ENCODE measurements at regions not wholly inside any gene's neighbourhood (a gene's known extent, or its start where the extent isn't known, plus 50 kb on each side); places are given as distances from the start of the nearest gene placed in this dataset.

GRCh38 chr11:41935795-41936194, 476.3 kb upstream of the LRRC4C start:
- no peak for DNase-seq (ENCODE audit: low read depth)
- TF ChIP-seq CTCF (IDR thresholded peaks at IDR 0.05; ENCODE audit: control insufficient read depth, insufficient read depth, low read depth, low read length, missing control alignments): no peak
- no peak overlapping the region for H3K4me3 ChIP-seq (ENCODE audit: control insufficient read depth, low read depth, low read length)

GRCh38 chr11:41943656-41944055, 484.2 kb upstream of the LRRC4C start:
- no peak for DNase-seq (ENCODE audit: low read depth)
- H3K4me3 ChIP-seq (ENCODE audit: control insufficient read depth, low read depth, low read length): no peak overlapping the region
- no peak for TF ChIP-seq CTCF (IDR thresholded peaks at IDR 0.05; ENCODE audit: control insufficient read depth, insufficient read depth, low read depth, low read length, missing control alignments)

- no peak for TF ChIP-seq CTCF (IDR thresholded peaks at IDR 0.05; ENCODE audit: control insufficient read depth, insufficient read depth, low read depth, low read length, missing control alignments)
- H3K4me3 ChIP-seq (ENCODE audit: control insufficient read depth, low read depth, low read length): no peak overlapping the region
- DNase-seq (ENCODE audit: low read depth): no peak
These were observed 487.9 kb upstream of the LRRC4C start for GRCh38 chr11:41947392-41947791.

GRCh38 chr11:41950470-41951143, 491.2 kb upstream of the LRRC4C start:
- no peak overlapping the region for H3K4me3 ChIP-seq (ENCODE audit: control insufficient read depth, low read depth, low read length)
- no peak for DNase-seq (ENCODE audit: low read depth)
- TF ChIP-seq CTCF (IDR thresholded peaks at IDR 0.05; ENCODE audit: control insufficient read depth, insufficient read depth, low read depth, low read length, missing control alignments): no peak

- H3K4me3 ChIP-seq (ENCODE audit: control insufficient read depth, low read depth, low read length): no peak overlapping the region
- no peak for DNase-seq (ENCODE audit: low read depth)
- TF ChIP-seq CTCF (IDR thresholded peaks at IDR 0.05; ENCODE audit: control insufficient read depth, insufficient read depth, low read depth, low read length, missing control alignments): no peak
These were observed 494.6 kb upstream of the LRRC4C start for GRCh38 chr11:41954034-41954433.

GRCh38 chr11:41955066-41955465, 495.6 kb upstream of the LRRC4C start:
- no peak for TF ChIP-seq CTCF (IDR thresholded peaks at IDR 0.05; ENCODE audit: control insufficient read depth, insufficient read depth, low read depth, low read length, missing control alignments)
- no peak for DNase-seq (ENCODE audit: low read depth)
- H3K4me3 ChIP-seq (ENCODE audit: control insufficient read depth, low read depth, low read length): no peak overlapping the region

Data from AG09309 (cell line).